Ishikawa (cell line): ENCODE measurements at regions not wholly inside any gene's neighbourhood (a gene's known extent, or its start where the extent isn't known, plus 50 kb on each side); places are given as distances from the start of the nearest gene placed in this dataset.

Experiments used
- CEBPB ChIP-seq: IDR thresholded peaks from 2 replicates; pipeline ENCODE4 v1.6.1; 2012
- CREB1 ChIP-seq: IDR thresholded peaks from 2 replicates; pipeline ENCODE4 v1.6.1; 2012; ENCODE audit warnings: low read depth
- EGR1 ChIP-seq: IDR thresholded peaks from 2 replicates; pipeline ENCODE4 v1.6.1; 2012
- EP300 ChIP-seq: IDR thresholded peaks from 2 replicates; pipeline ENCODE4 v1.6.1; 2012; ENCODE audit warnings: borderline replicate concordance
- FOXM1 ChIP-seq: IDR thresholded peaks from 2 replicates; pipeline ENCODE4 v1.6.1; 2012; ENCODE audit warnings: low read depth, borderline replicate concordance
- NFIC ChIP-seq: IDR thresholded peaks from 2 replicates; pipeline ENCODE4 v1.6.1; 2012
- RAD21 ChIP-seq: IDR thresholded peaks from 2 replicates; pipeline ENCODE4 v1.6.1; 2012; ENCODE audit warnings: low read depth
- TAF1 ChIP-seq: IDR thresholded peaks from 2 replicates; pipeline ENCODE4 v1.6.1; 2012; ENCODE audit warnings: low read depth, mild to moderate bottlenecking
- TCF12 ChIP-seq: IDR thresholded peaks from 2 replicates; pipeline ENCODE4 v1.6.1; 2012; ENCODE audit warnings: low read depth
- TEAD4 ChIP-seq: IDR thresholded peaks from 2 replicates; pipeline ENCODE4 v1.6.1; 2012
- YY1 ChIP-seq: IDR thresholded peaks from 2 replicates; pipeline ENCODE4 v1.6.1; 2012; ENCODE audit warnings: low read depth
- ZBTB7A ChIP-seq: IDR thresholded peaks from 2 replicates; pipeline ENCODE4 v1.6.1; 2012; ENCODE audit warnings: low read depth
- TF ChIP-seq, protein P1 (sequence below): IDR thresholded peaks from 2 replicates; pipeline ENCODE4 v1.6.1; 2012; ENCODE audit warnings: low read depth, mild to moderate bottlenecking
- TF ChIP-seq, protein P2 (sequence below): IDR thresholded peaks from 2 replicates; pipeline ENCODE4 v1.6.1; 2012
- TF ChIP-seq, protein P3 (sequence below): IDR thresholded peaks from 2 replicates; pipeline ENCODE4 v1.6.1; 2012

DNA sequence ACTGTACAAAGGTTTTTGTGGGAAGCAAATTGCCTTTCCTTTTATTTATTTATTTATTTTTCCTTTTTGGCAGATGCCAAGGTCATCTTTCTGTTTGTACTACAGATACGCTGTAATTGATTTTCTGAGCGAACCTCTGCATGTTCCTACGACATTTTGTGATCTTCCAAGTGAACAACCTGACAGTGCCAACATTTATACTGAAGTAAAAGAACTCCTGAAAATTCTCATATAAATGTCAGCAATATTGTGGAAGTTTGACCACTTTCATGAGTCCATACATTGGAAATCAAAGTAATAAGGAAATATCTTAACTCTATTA is 86.8 kb upstream of the EEPD1 start:
- no peak for TF ChIP-seq CREB1
- TF ChIP-seq FOXM1, result no peak
- TF ChIP-seq ZBTB7A, result no peak
- no peak for TF ChIP-seq EGR1
- TF ChIP-seq EP300, result no peak
- TF ChIP-seq, protein P1, sequence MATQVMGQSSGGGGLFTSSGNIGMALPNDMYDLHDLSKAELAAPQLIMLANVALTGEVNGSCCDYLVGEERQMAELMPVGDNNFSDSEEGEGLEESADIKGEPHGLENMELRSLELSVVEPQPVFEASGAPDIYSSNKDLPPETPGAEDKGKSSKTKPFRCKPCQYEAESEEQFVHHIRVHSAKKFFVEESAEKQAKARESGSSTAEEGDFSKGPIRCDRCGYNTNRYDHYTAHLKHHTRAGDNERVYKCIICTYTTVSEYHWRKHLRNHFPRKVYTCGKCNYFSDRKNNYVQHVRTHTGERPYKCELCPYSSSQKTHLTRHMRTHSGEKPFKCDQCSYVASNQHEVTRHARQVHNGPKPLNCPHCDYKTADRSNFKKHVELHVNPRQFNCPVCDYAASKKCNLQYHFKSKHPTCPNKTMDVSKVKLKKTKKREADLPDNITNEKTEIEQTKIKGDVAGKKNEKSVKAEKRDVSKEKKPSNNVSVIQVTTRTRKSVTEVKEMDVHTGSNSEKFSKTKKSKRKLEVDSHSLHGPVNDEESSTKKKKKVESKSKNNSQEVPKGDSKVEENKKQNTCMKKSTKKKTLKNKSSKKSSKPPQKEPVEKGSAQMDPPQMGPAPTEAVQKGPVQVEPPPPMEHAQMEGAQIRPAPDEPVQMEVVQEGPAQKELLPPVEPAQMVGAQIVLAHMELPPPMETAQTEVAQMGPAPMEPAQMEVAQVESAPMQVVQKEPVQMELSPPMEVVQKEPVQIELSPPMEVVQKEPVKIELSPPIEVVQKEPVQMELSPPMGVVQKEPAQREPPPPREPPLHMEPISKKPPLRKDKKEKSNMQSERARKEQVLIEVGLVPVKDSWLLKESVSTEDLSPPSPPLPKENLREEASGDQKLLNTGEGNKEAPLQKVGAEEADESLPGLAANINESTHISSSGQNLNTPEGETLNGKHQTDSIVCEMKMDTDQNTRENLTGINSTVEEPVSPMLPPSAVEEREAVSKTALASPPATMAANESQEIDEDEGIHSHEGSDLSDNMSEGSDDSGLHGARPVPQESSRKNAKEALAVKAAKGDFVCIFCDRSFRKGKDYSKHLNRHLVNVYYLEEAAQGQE, result no peak
- no peak for TF ChIP-seq CEBPB

DNA sequence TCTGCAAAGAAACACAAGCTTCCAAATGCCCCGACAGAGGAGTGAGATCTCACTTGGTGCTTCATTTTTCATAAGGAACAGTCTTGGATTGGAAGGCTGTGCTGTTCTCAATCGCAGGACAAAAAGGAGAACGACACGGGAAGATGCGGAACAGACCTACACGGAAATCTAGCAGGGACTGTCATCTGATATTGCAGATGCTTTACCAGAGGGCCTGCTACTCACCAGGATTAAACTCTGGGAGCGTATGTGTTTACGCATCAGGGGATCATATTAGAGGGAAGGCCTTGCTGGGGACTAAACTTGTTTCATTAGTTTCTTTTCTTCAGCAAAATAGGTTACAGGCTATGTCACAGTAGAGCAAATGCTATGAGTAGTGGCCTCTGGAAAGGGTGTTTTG is 82.8 kb upstream of the EEPD1 start:
- no peak for TF ChIP-seq EP300
- TF ChIP-seq, protein P2, sequence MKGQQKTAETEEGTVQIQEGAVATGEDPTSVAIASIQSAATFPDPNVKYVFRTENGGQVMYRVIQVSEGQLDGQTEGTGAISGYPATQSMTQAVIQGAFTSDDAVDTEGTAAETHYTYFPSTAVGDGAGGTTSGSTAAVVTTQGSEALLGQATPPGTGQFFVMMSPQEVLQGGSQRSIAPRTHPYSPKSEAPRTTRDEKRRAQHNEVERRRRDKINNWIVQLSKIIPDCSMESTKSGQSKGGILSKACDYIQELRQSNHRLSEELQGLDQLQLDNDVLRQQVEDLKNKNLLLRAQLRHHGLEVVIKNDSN, result no peak
- TF ChIP-seq RAD21, result no peak
- TF ChIP-seq EGR1, result no peak
- no peak for TF ChIP-seq TEAD4
- no peak for TF ChIP-seq CREB1
- no peak for TF ChIP-seq TCF12
- TF ChIP-seq ZBTB7A, result no peak
- TF ChIP-seq CEBPB, result no peak
- TF ChIP-seq NFIC, result no peak
- TF ChIP-seq, protein P3, sequence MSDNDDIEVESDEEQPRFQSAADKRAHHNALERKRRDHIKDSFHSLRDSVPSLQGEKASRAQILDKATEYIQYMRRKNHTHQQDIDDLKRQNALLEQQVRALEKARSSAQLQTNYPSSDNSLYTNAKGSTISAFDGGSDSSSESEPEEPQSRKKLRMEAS, result no peak
- TF ChIP-seq TAF1, result no peak
- no peak for TF ChIP-seq FOXM1
- TF ChIP-seq, protein P1, result no peak

DNA sequence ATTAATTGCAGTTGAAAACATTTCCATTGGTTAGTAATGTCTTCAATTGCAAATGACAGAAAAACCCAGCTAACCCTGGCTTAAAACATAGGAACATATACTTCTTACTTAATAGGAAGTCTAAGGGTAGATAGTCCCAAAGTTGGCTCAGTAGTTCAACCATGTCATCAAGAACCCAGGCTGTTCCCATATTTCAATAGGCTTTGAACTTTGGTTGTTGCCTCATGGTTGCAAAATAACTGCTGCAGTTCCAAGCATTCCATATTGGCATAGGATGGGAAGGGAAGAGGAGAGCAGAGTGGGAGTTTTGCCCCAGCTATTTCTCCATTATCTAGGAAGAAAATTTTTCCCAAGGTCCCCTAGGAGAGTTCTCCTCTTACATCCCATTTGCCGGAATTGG is 81.4 kb upstream of the EEPD1 start:
- TF ChIP-seq TEAD4, result no peak
- TF ChIP-seq EGR1, result no peak
- TF ChIP-seq FOXM1, result no peak
- no peak for TF ChIP-seq TAF1
- no peak for TF ChIP-seq ZBTB7A
- TF ChIP-seq, protein P3, result no peak
- TF ChIP-seq CREB1, result no peak
- TF ChIP-seq, protein P2, result no peak
- no peak for TF ChIP-seq TCF12
- TF ChIP-seq YY1, result no peak
- no peak for TF ChIP-seq CEBPB
- no peak for TF ChIP-seq EP300
- TF ChIP-seq, protein P1, result no peak
- TF ChIP-seq RAD21, result no peak
- no peak for TF ChIP-seq NFIC

DNA sequence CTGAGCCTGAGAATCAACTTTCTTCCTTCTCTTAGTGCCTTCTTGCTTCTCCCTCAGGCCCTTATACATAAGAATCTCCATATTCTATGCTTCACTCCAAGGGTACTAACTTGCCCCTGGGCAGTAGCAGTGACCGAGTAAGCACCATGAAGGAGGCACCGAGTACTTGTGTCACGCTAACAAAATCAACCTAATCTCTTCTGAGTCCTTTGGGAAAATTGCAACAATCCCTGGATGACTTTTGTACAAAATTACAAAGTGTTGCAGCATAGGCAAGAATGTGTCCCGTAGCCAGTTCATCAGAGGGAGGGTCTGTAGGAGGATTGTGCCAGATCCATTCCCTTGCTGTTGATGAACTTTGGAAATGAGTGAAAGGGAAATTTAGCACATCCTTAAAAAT is 80.4 kb upstream of the EEPD1 start:
- TF ChIP-seq NFIC, result no peak
- no peak for TF ChIP-seq FOXM1
- no peak for TF ChIP-seq EP300
- no peak for TF ChIP-seq TEAD4
- no peak for TF ChIP-seq CREB1
- TF ChIP-seq TAF1, result no peak
- no peak for TF ChIP-seq TCF12

DNA sequence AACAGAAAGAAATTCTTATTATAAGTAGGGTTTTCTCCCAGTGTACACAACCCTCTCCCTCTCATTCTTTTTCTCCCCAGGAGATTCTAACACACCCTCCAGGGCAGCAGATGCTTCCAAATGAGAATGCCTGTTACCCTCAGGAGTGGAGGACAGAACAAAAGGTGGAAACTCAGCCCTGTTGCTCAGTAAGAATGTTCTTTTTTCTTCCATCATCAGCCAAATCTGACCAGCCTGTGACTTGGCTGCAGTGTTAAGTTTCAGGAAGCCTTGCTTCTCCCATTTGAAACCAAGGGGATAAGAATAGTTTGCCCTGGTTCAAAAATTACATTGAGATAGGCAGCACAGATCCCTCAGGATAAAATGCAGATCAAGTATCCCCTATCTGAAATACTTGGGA is 77.5 kb upstream of the EEPD1 start:
- TF ChIP-seq NFIC, result no peak
- TF ChIP-seq, protein P3, result no peak
- no peak for TF ChIP-seq TCF12
- TF ChIP-seq EP300, result no peak
